Natural killer cell (primary cell): ENCODE measurements at regions not wholly inside any gene's neighbourhood (a gene's known extent, or its start where the extent isn't known, plus 50 kb on each side); places are given as distances from the start of the nearest gene placed in this dataset.

Source experiments
- ATAC-seq, 3 donors: fragments of 150-1000 bp in 2 of 3; fragments of 200-7000 bp in 1 of 3; cut with Tn5 transposase; 1 replicate in 1 of 3; 2 replicates in 2 of 3; pipeline ENCODE4 v1.10.0; 2021; ENCODE audit warnings: mild to moderate bottlenecking in 2 of 3, moderate library complexity in 2 of 3
- DNase-seq, 2 donors: peaks; one replicate each; pipeline versions ENCODE4 v3.0.0 to v3.0.0-alpha.2; 2013 to 2021; ENCODE audit warnings: mixed read lengths in 1 of 2
- H3K27ac ChIP-seq: one replicate; pipeline ENCODE4 v1.5.1; 2013; ENCODE audit warnings: mild to moderate bottlenecking, low read length
- H3K27me3 ChIP-seq: one replicate; pipeline ENCODE4 v1.6.1; 2013; ENCODE audit warnings: low read length; ENCODE audit not compliant: control insufficient read depth, insufficient read depth
- H3K36me3 ChIP-seq: one replicate; pipeline ENCODE4 v1.6.1; 2013; ENCODE audit warnings: low read length; ENCODE audit not compliant: control insufficient read depth, insufficient read depth
- H3K4me1 ChIP-seq: one replicate; pipeline ENCODE4 v1.6.1; 2013; ENCODE audit warnings: low read length; ENCODE audit not compliant: control insufficient read depth, insufficient read depth
- H3K4me3 ChIP-seq: one replicate; pipeline ENCODE4 v1.5.1; 2013; ENCODE audit warnings: low read length
- H3K9me3 ChIP-seq: one replicate; pipeline ENCODE4 v1.6.1; 2013; ENCODE audit warnings: low read length; ENCODE audit not compliant: control insufficient read depth, insufficient read depth
- H3K27ac Mint-ChIP-seq, 2 donors: one replicate each; pipeline ENCODE4 v1.8.0; 2022; ENCODE audit warnings: mild to moderate bottlenecking in 2 of 2, mixed read lengths in 2 of 2, moderate library complexity in 1 of 2
- H3K27me3 Mint-ChIP-seq, 2 donors: one replicate each; pipeline ENCODE4 v1.8.0; 2022; ENCODE audit warnings: low read depth in 2 of 2, mixed read lengths in 2 of 2
- H3K36me3 Mint-ChIP-seq: one replicate; pipeline ENCODE4 v1.8.0; 2022; ENCODE audit warnings: mixed read lengths
- H3K4me1 Mint-ChIP-seq, 2 donors: one replicate each; pipeline ENCODE4 v1.8.0; 2022; ENCODE audit warnings: mixed read lengths in 2 of 2
- H3K4me3 Mint-ChIP-seq: one replicate; pipeline ENCODE4 v1.8.0; 2022; ENCODE audit warnings: mild to moderate bottlenecking, moderate library complexity, mixed read lengths
- H3K9me3 Mint-ChIP-seq, 2 donors: one replicate each; pipeline ENCODE4 v1.8.0; 2022; ENCODE audit warnings: mixed read lengths in 2 of 2
- CTCF ChIP-seq: fragments of 200-600 bp; IDR thresholded peaks from one replicate; pipeline ENCODE4 v1.8.0; 2022; ENCODE audit warnings: antibody characterized with exemption
- WGBS: methylation state at CpG from one replicate; pipeline ENCODE4 v1.1.7; 2013; ENCODE audit warnings: missing lambda C conversion rate; ENCODE audit not compliant: insufficient coverage; 5-methylcytosine and 5-hydroxymethylcytosine counted together
- intact Hi-C: fragments of 100-400 bp; cut with micrococcal nuclease; formaldehyde crosslinking; loops from one replicate; pipeline ENCODE4 v1.14.2; 2022

- Histone ChIP-seq H3K27me3 (no peaks in the 10 kb centered on the region), H3K9me3 (no peaks in the 10 kb centered on the region), H3K27ac (no peak overlapping the region), H3K4me1 (no peaks in the 10 kb centered on the region), H3K36me3 (no peaks in the 10 kb centered on the region), H3K4me3 (no peak overlapping the region)
- Mint-ChIP-seq H3K36me3 (no peaks in the 10 kb centered on the region), H3K9me3 (no peaks in the 10 kb centered on the region), H3K4me1 (no peaks in the 10 kb centered on the region), H3K4me3 (no peak overlapping the region), H3K27me3 (no peaks in the 10 kb centered on the region), H3K27ac (no peak overlapping the region)
- WGBS, result 91% methylated on average over 11 of the region's 11 CpGs
- DNase-seq (no peak), ATAC-seq (no peak)
- intact Hi-C loops, result no loop called here
- no peak for TF ChIP-seq CTCF
Observed at GRCh38 chr13:111961651-111962192, 105.2 kb upstream of the SOX1 start.

GRCh38 chr13:111962431-111962891 is 104.5 kb upstream of the SOX1 start:
- Mint-ChIP-seq H3K27ac (no peak overlapping the region), H3K4me1 (no peaks in the 10 kb centered on the region), H3K9me3 (no peaks in the 10 kb centered on the region), H3K27me3 (peaks cover 0 to 4% of the 10 kb centered on the region in 2 donors), H3K36me3 (no peaks in the 10 kb centered on the region), H3K4me3 (no peak overlapping the region)
- DNase-seq (no peak), ATAC-seq (no peak)
- no peaks in the 10 kb centered on the region for H3K36me3 ChIP-seq
- no peak for TF ChIP-seq CTCF
- intact Hi-C loops, result no loop called here
- H3K27me3 ChIP-seq, result no peaks in the 10 kb centered on the region
- H3K4me3 ChIP-seq, result no peak overlapping the region
- 89% methylated on average over 17 of the region's 17 CpGs for WGBS
- no peak overlapping the region for H3K27ac ChIP-seq
- no peaks in the 10 kb centered on the region for H3K9me3 ChIP-seq
- H3K4me1 ChIP-seq, result no peaks in the 10 kb centered on the region

GRCh38 chr13:111963031-111963430 is 103.9 kb upstream of the SOX1 start:
- Histone ChIP-seq H3K4me1 (no peaks in the 10 kb centered on the region), H3K27ac (no peak overlapping the region), H3K9me3 (no peaks in the 10 kb centered on the region), H3K27me3 (no peaks in the 10 kb centered on the region), H3K4me3 (no peak overlapping the region), H3K36me3 (no peaks in the 10 kb centered on the region)
- ATAC-seq, result no peak
- Mint-ChIP-seq H3K27me3 (peaks cover 0 to 9% of the 10 kb centered on the region in 2 donors), H3K9me3 (no peaks in the 10 kb centered on the region), H3K4me3 (no peak overlapping the region), H3K4me1 (no peaks in the 10 kb centered on the region), H3K27ac (no peak overlapping the region), H3K36me3 (no peaks in the 10 kb centered on the region)
- intact Hi-C loops, result no loop called here
- no peak for TF ChIP-seq CTCF
- DNase-seq, result no peak
- 92% methylated on average over 13 of the region's 13 CpGs for WGBS

GRCh38 chr13:111964411-111965035 is 102.4 kb upstream of the SOX1 start:
- peaks cover 0 to 9% of the 10 kb centered on the region in 2 donors for H3K27me3 Mint-ChIP-seq
- DNase-seq (no peak), ATAC-seq (no peak)
- H3K9me3 Mint-ChIP-seq, result no peaks in the 10 kb centered on the region
- 92% methylated on average over 28 of the region's 28 CpGs for WGBS
- intact Hi-C loops, result no loop called here
- Histone ChIP-seq H3K36me3 (no peaks in the 10 kb centered on the region), H3K4me3 (no peak overlapping the region), H3K27ac (no peak overlapping the region), H3K27me3 (no peaks in the 10 kb centered on the region), H3K9me3 (no peaks in the 10 kb centered on the region), H3K4me1 (no peaks in the 10 kb centered on the region)
- no peaks in the 10 kb centered on the region for H3K36me3 Mint-ChIP-seq
- TF ChIP-seq CTCF, result no peak
- H3K27ac Mint-ChIP-seq, result no peak overlapping the region
- no peak overlapping the region for H3K4me3 Mint-ChIP-seq
- no peaks in the 10 kb centered on the region for H3K4me1 Mint-ChIP-seq
